ENCODE measurements at regions not wholly inside any gene's neighbourhood (a gene's known extent, or its start where the extent isn't known, plus 50 kb on each side); places are given as distances from the start of the nearest gene placed in this dataset.

GRCh38 chr9:102047549-102047948 is 309.1 kb upstream of the GRIN3A start:
- Histone ChIP-seq H2AFZ (ENCODE audit: low read length) (no peak overlapping the region), H3K4me3 (ENCODE audit: low read length, poor library complexity, severe bottlenecking) (no peak overlapping the region), H3K9me3 (ENCODE audit: insufficient read depth, low read depth, low read length) (no peaks in the 10 kb centered on the region), H3K4me1 (ENCODE audit: insufficient read depth, low read length, poor library complexity, severe bottlenecking) (peaks cover 32% of the 10 kb centered on the region), H3K36me3 (ENCODE audit: insufficient read depth, low read length) (no peaks in the 10 kb centered on the region), H3K79me2 (ENCODE audit: insufficient read depth, low read length) (no peaks in the 10 kb centered on the region), H3K4me2 (ENCODE audit: low read depth, low read length, poor library complexity, severe bottlenecking) (no peak overlapping the region), H3K9ac (ENCODE audit: low read depth, low read length, poor library complexity, severe bottlenecking) (no peak overlapping the region), H3K9me2 (replicated peaks; ENCODE audit: low read depth, low read length) (no peaks in the 10 kb centered on the region), H3F3A (ENCODE audit: low read depth) (peaks cover 11% of the 10 kb centered on the region; the same call in 1 of the 2 replicates), H4K20me1 (ENCODE audit: insufficient read depth, low read length, poor library complexity, severe bottlenecking) (no peaks in the 10 kb centered on the region), H3K27me3 (ENCODE audit: insufficient read depth, low read length, poor library complexity, severe bottlenecking) (no peaks in the 10 kb centered on the region)
- TF ChIP-seq CTCF (conservative IDR thresholded peaks at IDR 0.05; ENCODE audit: low read length) (no peak), EZH2phosphoT487 (IDR thresholded peaks at IDR 0.05; ENCODE audit: borderline replicate concordance) (no peak)

- Histone ChIP-seq H3K36me3 (ENCODE audit: insufficient read depth, low read length) (no peaks in the 10 kb centered on the region), H3K9me2 (replicated peaks; ENCODE audit: low read depth, low read length) (no peaks in the 10 kb centered on the region), H3K4me1 (ENCODE audit: insufficient read depth, low read length, poor library complexity, severe bottlenecking) (peaks cover 10% of the 10 kb centered on the region), H3K9me3 (ENCODE audit: insufficient read depth, low read depth, low read length) (no peaks in the 10 kb centered on the region), H3K79me2 (ENCODE audit: insufficient read depth, low read length) (no peaks in the 10 kb centered on the region), H3K27me3 (ENCODE audit: insufficient read depth, low read length, poor library complexity, severe bottlenecking) (no peaks in the 10 kb centered on the region), H2AFZ (ENCODE audit: low read length) (no peak overlapping the region), H4K20me1 (ENCODE audit: insufficient read depth, low read length, poor library complexity, severe bottlenecking) (no peaks in the 10 kb centered on the region), H3F3A (ENCODE audit: low read depth) (0 out of 2 replicates have a peak, but pooled peaks cover under 1% of the 10 kb centered on the region), H3K9ac (ENCODE audit: low read depth, low read length, poor library complexity, severe bottlenecking) (no peak overlapping the region), H3K4me3 (ENCODE audit: low read length, poor library complexity, severe bottlenecking) (no peak overlapping the region), H3K4me2 (ENCODE audit: low read depth, low read length, poor library complexity, severe bottlenecking) (no peak overlapping the region)
- no peak for TF ChIP-seq CTCF (conservative IDR thresholded peaks at IDR 0.05; ENCODE audit: low read length)
Observed at GRCh38 chr9:102044133-102044532, 305.7 kb upstream of the GRIN3A start.

- no peaks in the 10 kb centered on the region for H3K36me3 ChIP-seq (ENCODE audit: insufficient read depth, low read length)
Observed at GRCh38 chr9:102038006-102038405, 299.6 kb upstream of the GRIN3A start.

More at GRCh38 chr9:102038006-102038405, 299.6 kb upstream of the GRIN3A start:
- no peaks in the 10 kb centered on the region for H3K4me1 ChIP-seq (ENCODE audit: insufficient read depth, low read length, poor library complexity, severe bottlenecking)
- H3K79me2 ChIP-seq (ENCODE audit: insufficient read depth, low read length) = no peaks in the 10 kb centered on the region
- TF ChIP-seq EZH2phosphoT487 (IDR thresholded peaks at IDR 0.05; ENCODE audit: borderline replicate concordance) = no peak
- no peak for TF ChIP-seq CTCF (conservative IDR thresholded peaks at IDR 0.05; ENCODE audit: low read length)
- H2AFZ ChIP-seq (ENCODE audit: low read length) = no peak overlapping the region
- no peak overlapping the region for H3K4me2 ChIP-seq (ENCODE audit: low read depth, low read length, poor library complexity, severe bottlenecking)
- no peaks in the 10 kb centered on the region for H3K9me3 ChIP-seq (ENCODE audit: insufficient read depth, low read depth, low read length)
- no peaks in the 10 kb centered on the region for H3F3A ChIP-seq (ENCODE audit: low read depth)
- no peaks in the 10 kb centered on the region for H3K9me2 ChIP-seq (replicated peaks; ENCODE audit: low read depth, low read length)
- H3K9ac ChIP-seq (ENCODE audit: low read depth, low read length, poor library complexity, severe bottlenecking) = no peak overlapping the region
- H4K20me1 ChIP-seq (ENCODE audit: insufficient read depth, low read length, poor library complexity, severe bottlenecking) = no peaks in the 10 kb centered on the region
- no peaks in the 10 kb centered on the region for H3K27me3 ChIP-seq (ENCODE audit: insufficient read depth, low read length, poor library complexity, severe bottlenecking)
- H3K4me3 ChIP-seq (ENCODE audit: low read length, poor library complexity, severe bottlenecking) = no peak overlapping the region
